RWPE2 (cell line): ENCODE measurements at regions not wholly inside any gene's neighbourhood (a gene's known extent, or its start where the extent isn't known, plus 50 kb on each side); places are given as distances from the start of the nearest gene placed in this dataset.

Source experiments
- ATAC-seq: fragments of 200-7000 bp; cut with Tn5 transposase; 3 replicates; pipeline ENCODE4 v1.9.1; 2021; ENCODE audit warnings: low read depth
- DNase-seq: peaks from one replicate; pipeline ENCODE4 v3.0.0-alpha.2; 2020; ENCODE audit warnings: low spot score
- H3K27ac ChIP-seq: fragments of 450-650 bp; 2 replicates; pipeline ENCODE4 v1.5.1; 2017; ENCODE audit warnings: mild to moderate bottlenecking; ENCODE audit not compliant: poor library complexity, severe bottlenecking
- H3K27me3 ChIP-seq: fragments of 250-450 bp; sonication (Bioruptor Pico); 2 replicates; pipeline ENCODE4 v1.5.1; 2021; ENCODE audit warnings: mild to moderate bottlenecking, moderate library complexity; ENCODE audit not compliant: insufficient read depth, poor library complexity, severe bottlenecking
- H3K36me3 ChIP-seq: fragments of 250-450 bp; sonication (Bioruptor Pico); 2 replicates; pipeline ENCODE4 v1.5.1; 2020; ENCODE audit warnings: low read depth, mild to moderate bottlenecking, moderate library complexity
- H3K4me1 ChIP-seq: fragments of 250-450 bp; sonication (Bioruptor Pico); 2 replicates; pipeline ENCODE4 v1.5.1; 2021; ENCODE audit warnings: mild to moderate bottlenecking, moderate library complexity; ENCODE audit not compliant: insufficient read depth, poor library complexity, severe bottlenecking
- H3K4me3 ChIP-seq: fragments of 250-450 bp; sonication (Bioruptor Pico); 2 replicates; pipeline ENCODE4 v1.5.1; 2021; ENCODE audit warnings: mild to moderate bottlenecking, moderate library complexity; ENCODE audit not compliant: severe bottlenecking
- H3K9me3 ChIP-seq: fragments of 250-450 bp; sonication (Bioruptor Pico); 2 replicates; pipeline ENCODE4 v1.5.1; 2021; ENCODE audit warnings: mild to moderate bottlenecking, moderate library complexity; ENCODE audit not compliant: severe bottlenecking
- TF ChIP-seq, protein P1 (sequence below): fragments of 450-650 bp; IDR thresholded peaks from one replicate; pipeline ENCODE4 v1.5.1; 2017; ENCODE audit warnings: mild to moderate bottlenecking, moderate library complexity; ENCODE audit not compliant: poor library complexity, severe bottlenecking

DNA sequence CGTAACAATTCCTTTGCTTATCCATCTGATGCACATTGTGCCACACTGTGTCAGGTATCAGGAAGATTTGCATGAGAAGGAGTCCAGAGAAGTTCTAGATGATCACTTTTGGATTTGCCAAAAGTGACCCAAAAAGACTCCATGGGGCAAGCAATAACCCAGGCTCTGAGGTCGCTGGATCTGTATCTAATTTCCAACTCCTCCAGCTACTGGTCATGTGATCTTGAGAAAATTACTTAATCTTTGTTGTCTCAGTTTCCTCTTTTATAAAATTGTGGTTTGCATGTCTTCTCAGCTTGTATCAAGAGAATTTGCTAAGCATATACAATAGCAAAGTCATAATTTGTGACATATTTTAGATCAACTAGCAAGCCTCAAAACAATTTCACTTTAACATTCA lies 61.3 kb upstream of the ITGA4 start:
- peaks cover 8% of the 10 kb centered on the region for H3K4me1 ChIP-seq
- H3K27me3 ChIP-seq: no peaks in the 10 kb centered on the region
- TF ChIP-seq, protein P1, sequence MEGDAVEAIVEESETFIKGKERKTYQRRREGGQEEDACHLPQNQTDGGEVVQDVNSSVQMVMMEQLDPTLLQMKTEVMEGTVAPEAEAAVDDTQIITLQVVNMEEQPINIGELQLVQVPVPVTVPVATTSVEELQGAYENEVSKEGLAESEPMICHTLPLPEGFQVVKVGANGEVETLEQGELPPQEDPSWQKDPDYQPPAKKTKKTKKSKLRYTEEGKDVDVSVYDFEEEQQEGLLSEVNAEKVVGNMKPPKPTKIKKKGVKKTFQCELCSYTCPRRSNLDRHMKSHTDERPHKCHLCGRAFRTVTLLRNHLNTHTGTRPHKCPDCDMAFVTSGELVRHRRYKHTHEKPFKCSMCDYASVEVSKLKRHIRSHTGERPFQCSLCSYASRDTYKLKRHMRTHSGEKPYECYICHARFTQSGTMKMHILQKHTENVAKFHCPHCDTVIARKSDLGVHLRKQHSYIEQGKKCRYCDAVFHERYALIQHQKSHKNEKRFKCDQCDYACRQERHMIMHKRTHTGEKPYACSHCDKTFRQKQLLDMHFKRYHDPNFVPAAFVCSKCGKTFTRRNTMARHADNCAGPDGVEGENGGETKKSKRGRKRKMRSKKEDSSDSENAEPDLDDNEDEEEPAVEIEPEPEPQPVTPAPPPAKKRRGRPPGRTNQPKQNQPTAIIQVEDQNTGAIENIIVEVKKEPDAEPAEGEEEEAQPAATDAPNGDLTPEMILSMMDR: no peak
- no peaks in the 10 kb centered on the region for H3K36me3 ChIP-seq
- ATAC-seq: no peak
- no peak for DNase-seq
- no peak overlapping the region for H3K27ac ChIP-seq
- H3K9me3 ChIP-seq: no peaks in the 10 kb centered on the region
- H3K4me3 ChIP-seq: no peak overlapping the region

DNA sequence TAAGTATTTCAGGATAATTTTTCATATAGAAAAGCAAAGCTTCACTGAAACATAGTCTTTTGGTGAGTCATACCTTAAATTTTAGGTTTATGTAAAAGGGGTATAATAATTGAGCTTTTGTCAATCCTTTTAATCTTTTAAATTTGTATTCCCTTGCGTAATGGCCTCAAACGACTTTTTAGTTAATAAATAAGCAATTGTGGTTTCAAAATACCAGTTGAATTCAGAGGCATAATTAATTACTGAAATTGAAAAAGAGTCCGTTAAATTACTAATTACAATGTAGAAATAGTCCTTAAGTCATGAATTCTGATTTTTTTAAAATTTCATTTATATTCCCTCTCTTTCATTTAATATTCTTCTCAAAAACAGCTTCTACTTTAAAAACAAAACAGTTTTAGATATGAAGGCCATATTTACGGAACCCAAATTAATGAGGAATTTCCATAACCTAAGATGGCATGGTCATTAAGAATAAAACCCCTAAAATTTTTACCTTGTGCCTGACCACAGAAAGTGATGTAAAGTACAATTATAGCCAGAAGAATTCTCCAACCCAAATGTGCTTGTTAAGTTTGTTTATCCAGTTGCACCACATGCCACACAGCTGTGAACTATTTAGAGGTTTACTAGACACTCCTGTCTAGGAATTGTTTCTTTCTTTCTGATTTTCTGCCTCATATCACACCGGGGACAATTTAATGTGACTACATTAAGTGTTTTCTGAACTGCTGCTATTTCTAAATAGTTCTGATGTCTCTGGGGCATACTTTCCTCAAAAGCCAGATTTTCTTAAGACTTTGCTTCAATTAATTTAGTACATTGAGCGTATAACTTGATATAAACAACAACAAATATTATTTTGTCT lies 60.7 kb upstream of the ITGA4 start:
- H3K4me1 ChIP-seq: peaks cover 8% of the 10 kb centered on the region
- no peaks in the 10 kb centered on the region for H3K27me3 ChIP-seq
- H3K9me3 ChIP-seq: no peaks in the 10 kb centered on the region
- H3K4me3 ChIP-seq: no peak overlapping the region
- ATAC-seq (no peak), DNase-seq (no peak)
- H3K36me3 ChIP-seq: no peaks in the 10 kb centered on the region
- H3K27ac ChIP-seq: no peak overlapping the region
- TF ChIP-seq, protein P1: no peak

DNA sequence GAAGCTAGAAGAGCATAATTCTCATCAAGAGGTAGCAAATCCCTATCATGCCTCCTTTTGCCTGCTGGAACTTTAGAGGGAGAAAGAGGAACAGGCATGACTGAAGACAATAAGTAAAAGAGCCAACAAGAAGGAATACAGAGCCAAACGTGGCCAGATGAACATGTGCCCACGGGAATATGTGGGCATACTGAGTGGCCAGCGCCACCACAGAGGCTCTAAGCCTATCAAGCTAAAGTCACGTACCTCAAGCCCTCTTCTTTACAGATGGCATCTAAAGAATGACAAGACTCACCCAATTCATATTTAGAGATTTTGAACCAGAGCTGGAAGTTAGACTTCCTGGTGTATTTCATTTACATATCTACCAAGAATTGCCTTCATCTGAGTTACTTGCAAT lies 59.9 kb upstream of the ITGA4 start:
- Histone ChIP-seq H3K4me1 (peaks cover 8% of the 10 kb centered on the region), H3K27me3 (no peaks in the 10 kb centered on the region), H3K4me3 (no peak overlapping the region), H3K36me3 (no peaks in the 10 kb centered on the region), H3K27ac (no peak overlapping the region), H3K9me3 (no peaks in the 10 kb centered on the region)
- ATAC-seq (no peak), DNase-seq (no peak)
- TF ChIP-seq, protein P1: no peak

DNA sequence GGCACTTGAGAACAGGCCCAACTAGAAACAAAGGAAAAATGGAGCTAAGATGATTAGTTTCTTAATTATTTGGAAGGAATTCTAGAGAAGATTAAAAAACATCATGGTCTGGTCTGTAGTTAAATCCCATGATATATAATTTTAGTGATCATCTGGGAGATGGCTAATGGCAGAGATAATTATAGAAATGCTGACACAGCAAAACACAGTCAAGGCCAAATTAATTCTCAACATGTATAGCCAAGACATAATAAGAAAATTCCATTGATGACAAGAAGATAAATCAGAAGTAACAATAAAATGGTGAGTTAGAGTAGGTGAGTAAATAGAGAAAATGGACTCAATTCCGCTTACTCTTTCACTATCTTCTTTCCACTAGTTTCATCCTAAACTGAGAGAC lies 59.2 kb upstream of the ITGA4 start:
- ATAC-seq (no peak), DNase-seq (no peak)
- Histone ChIP-seq H3K9me3 (no peaks in the 10 kb centered on the region), H3K27me3 (no peaks in the 10 kb centered on the region), H3K36me3 (no peaks in the 10 kb centered on the region), H3K4me3 (no peak overlapping the region), H3K27ac (no peak overlapping the region), H3K4me1 (peaks cover 5% of the 10 kb centered on the region)
- TF ChIP-seq, protein P1: no peak

DNA sequence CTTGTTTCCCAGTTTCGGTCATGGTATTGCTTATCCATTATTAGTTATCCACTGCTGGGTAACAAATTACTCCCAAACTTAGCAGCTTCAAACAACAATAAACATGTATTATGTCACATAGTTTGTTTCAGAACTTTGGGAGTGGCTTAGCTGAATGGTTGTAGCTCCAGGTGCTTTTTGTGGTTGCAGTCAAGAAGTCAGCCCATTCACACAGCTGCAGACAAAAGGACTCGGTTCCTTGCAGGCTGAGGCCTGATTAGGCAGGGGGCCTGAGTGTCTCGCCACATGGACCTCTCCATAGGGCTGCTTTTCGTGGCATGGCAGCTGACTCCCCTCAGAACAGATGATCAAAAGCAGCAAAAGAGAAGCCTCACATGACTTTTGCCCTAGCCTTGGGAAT lies 58.2 kb upstream of the ITGA4 start:
- ATAC-seq (no peak), DNase-seq (no peak)
- TF ChIP-seq, protein P1: no peak
- no peaks in the 10 kb centered on the region for H3K9me3 ChIP-seq
- no peak overlapping the region for H3K4me3 ChIP-seq
- H3K27ac ChIP-seq: no peak overlapping the region
- no peaks in the 10 kb centered on the region for H3K36me3 ChIP-seq
- H3K4me1 ChIP-seq: no peaks in the 10 kb centered on the region
- no peaks in the 10 kb centered on the region for H3K27me3 ChIP-seq
